ENCODE measurements at regions not wholly inside any gene's neighbourhood (a gene's known extent, or its start where the extent isn't known, plus 50 kb on each side); places are given as distances from the start of the nearest gene placed in this dataset.

DNA sequence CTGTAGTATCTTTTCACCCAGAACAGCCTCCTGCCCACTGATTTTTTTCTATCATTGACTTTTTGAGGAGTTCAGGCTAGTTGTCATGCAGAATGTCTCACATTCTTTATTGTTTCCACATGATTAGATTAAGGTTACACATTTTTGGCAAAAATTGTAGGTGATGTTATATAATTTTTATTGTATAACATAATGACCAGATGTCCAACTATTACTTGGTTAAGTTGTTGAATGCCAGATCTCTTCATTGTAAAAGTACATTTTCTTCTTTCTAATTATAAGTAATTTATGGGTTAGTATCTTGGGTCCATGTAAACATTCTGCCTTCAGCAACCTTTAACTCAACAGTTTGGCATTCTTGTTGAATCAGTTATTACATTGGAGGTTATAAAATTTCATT lies 138.4 kb downstream of the POSTN start:
- intact Hi-C loops (cut with DNase I, micrococcal nuclease): no loop called here
- no peaks in the 10 kb centered on the region for H3K4me1 Mint-ChIP-seq
- ATAC-seq: no peak
- H3K27me3 Mint-ChIP-seq: no peaks in the 10 kb centered on the region
- POLR2A ChIA-PET: no interaction called here
- peaks cover 3% of the 10 kb centered on the region for H3K9me3 Mint-ChIP-seq (ENCODE audit: low read depth)
- H3K27ac Mint-ChIP-seq: no peak overlapping the region
- H3K36me3 Mint-ChIP-seq (ENCODE audit: low read depth): no peaks in the 10 kb centered on the region
- H3K4me3 Mint-ChIP-seq: no peak overlapping the region
- DNase-seq: no peak
- CTCF ChIA-PET: no interaction called here

DNA sequence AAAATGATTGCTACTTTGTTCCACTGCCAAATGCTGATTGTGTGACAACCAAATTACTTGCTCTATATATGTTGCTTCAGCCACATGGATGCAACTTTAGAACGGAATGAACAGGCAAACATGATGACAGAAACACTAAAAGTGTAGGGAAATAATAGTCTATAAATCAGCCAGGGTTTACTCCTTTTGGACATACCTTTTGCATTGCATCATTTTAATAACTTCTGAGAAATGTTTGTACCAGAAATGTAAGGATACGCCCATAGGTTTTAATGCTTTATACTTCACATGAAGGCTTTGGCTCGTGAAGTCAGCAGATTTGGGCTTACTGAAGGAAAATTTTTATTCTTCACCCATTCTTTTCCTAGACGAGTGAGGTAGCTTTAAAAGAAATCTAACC lies 141.0 kb downstream of the POSTN start:
- Mint-ChIP-seq H3K4me1 (no peaks in the 10 kb centered on the region), H3K27ac (no peak overlapping the region), H3K27me3 (no peaks in the 10 kb centered on the region), H3K9me3 (ENCODE audit: low read depth) (peaks cover 9% of the 10 kb centered on the region), H3K4me3 (no peak overlapping the region), H3K36me3 (ENCODE audit: low read depth) (no peaks in the 10 kb centered on the region)
- intact Hi-C loops (cut with DNase I, micrococcal nuclease): no loop called here
- ChIA-PET POLR2A (no interaction called here), CTCF (no interaction called here)
- no peak for ATAC-seq
- DNase-seq: no peak

DNA sequence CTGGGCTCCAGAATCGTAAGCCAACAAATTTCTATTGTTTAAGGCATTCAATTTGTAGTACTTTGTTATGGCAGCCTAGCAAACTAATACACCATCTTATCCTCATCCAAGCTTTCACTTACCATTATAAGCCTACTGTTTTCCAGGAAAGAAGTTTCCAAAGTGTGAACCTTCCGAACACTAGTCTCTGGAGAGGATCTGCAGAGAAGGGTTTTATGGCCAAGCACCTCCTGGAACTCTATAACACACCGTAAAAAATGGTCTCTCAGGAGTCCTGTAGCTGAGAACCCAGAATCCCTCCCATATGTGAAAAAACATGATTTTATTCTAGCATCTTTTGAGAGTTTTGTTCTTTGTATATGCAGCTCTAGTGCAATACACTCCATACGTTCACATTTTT lies 142.1 kb downstream of the POSTN start:
- intact Hi-C loops (cut with DNase I, micrococcal nuclease): no loop called here
- Mint-ChIP-seq H3K27me3 (no peaks in the 10 kb centered on the region), H3K9me3 (ENCODE audit: low read depth) (peaks cover 11% of the 10 kb centered on the region), H3K36me3 (ENCODE audit: low read depth) (no peaks in the 10 kb centered on the region), H3K27ac (no peak overlapping the region), H3K4me1 (no peaks in the 10 kb centered on the region), H3K4me3 (no peak overlapping the region)
- ChIA-PET CTCF (no interaction called here), POLR2A (no interaction called here)
- DNase-seq: no peak
- no peak for ATAC-seq

DNA sequence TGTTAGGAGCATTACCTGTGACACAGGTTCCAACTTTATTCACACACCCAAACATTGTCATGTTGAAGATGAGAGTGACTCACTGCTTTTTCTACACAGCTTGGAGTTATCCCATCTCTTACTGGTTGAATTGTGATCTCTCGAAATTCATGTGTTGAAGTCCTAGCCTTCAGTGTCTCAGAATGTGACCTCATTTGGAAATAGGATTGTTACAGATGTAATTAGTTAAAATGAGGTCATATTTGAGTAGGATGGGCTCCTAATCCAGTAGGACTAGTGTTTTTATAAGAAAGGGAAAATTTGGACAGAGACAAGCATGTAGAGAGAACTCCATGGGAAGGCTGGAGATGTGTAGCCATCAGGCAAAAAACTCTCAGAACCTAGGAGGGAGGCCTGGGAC lies 142.5 kb downstream of the POSTN start:
- ChIA-PET POLR2A (no interaction called here), CTCF (no interaction called here)
- intact Hi-C loops (cut with DNase I, micrococcal nuclease): no loop called here
- Mint-ChIP-seq H3K27ac (no peak overlapping the region), H3K4me3 (no peak overlapping the region), H3K27me3 (no peaks in the 10 kb centered on the region), H3K36me3 (ENCODE audit: low read depth) (no peaks in the 10 kb centered on the region), H3K9me3 (ENCODE audit: low read depth) (peaks cover 11% of the 10 kb centered on the region), H3K4me1 (no peaks in the 10 kb centered on the region)
- ATAC-seq: no peak
- no peak for DNase-seq

DNA sequence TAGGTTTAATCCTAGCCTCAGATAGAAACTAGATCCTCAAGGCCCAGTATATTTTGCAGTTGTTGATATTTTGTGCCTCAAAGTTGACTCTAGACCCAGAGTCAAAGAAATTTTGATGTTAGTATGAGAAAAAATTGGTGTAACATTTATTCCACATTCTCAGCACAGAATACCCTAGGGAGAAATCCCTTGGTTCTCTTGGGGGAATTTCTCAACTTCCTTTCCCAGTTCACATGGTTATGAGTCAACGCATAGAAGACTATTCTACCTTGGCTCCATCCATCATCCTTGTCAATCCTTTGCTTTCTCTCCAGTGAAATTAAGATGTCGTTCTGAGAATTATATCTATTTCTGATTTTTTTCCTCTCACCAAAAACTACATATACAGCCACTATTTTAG lies 145.3 kb downstream of the POSTN start:
- POLR2A ChIA-PET: no interaction called here
- Mint-ChIP-seq H3K4me3 (no peak overlapping the region), H3K27ac (no peak overlapping the region), H3K4me1 (no peaks in the 10 kb centered on the region), H3K27me3 (no peaks in the 10 kb centered on the region), H3K9me3 (ENCODE audit: low read depth) (peaks cover 13% of the 10 kb centered on the region), H3K36me3 (ENCODE audit: low read depth) (no peaks in the 10 kb centered on the region)
- intact Hi-C loops (cut with DNase I, micrococcal nuclease): no loop called here
- CTCF ChIA-PET: no interaction called here
- DNase-seq: no peak
- no peak for ATAC-seq

DNA sequence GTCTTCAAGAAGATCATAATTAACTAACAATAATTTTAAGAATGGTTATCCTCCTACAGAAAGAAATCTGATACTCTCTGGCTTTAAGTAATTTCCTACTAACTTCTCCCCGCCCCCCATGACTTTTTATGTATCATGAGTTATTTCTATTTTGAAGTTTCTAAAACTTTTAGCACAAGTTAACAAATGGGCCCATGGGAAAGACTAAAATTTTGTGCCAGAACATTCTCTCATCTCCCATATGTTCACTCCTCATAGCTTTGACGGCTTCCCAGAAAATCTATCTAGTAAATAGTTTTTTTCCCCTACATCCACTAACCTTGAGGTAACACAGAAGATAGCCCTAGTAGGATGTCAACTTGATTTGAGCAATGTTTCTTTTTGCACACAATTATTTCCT lies 148.3 kb downstream of the POSTN start:
- POLR2A ChIA-PET: no interaction called here
- Mint-ChIP-seq H3K9me3 (ENCODE audit: low read depth) (peaks cover 17% of the 10 kb centered on the region), H3K36me3 (ENCODE audit: low read depth) (no peaks in the 10 kb centered on the region), H3K4me3 (no peak overlapping the region), H3K4me1 (no peaks in the 10 kb centered on the region), H3K27me3 (no peaks in the 10 kb centered on the region), H3K27ac (no peak overlapping the region)
- DNase-seq: no peak
- intact Hi-C loops (cut with DNase I, micrococcal nuclease): no loop called here
- no peak for ATAC-seq
- CTCF ChIA-PET: no interaction called here

DNA sequence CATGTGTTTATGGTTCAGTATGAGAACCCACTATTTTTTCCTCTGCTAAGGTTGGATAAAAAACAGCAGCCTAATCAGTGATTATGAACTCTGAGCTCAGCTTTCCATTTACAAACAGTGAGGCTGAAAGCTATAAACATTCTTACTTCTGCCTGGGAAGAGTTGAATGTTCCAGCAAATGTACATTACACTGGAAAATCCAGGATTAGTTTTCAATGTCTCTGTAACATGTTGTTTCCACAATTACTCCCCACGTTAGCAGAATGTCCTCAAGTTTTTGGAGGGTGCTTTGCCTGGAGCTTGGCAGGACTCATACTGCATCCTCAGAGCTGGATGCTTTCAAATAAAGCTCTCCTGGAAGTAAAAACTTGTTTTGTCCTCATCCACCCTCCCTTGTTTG lies 150.4 kb downstream of the POSTN start:
- intact Hi-C loops (cut with DNase I, micrococcal nuclease): no loop called here
- Mint-ChIP-seq H3K27me3 (no peaks in the 10 kb centered on the region), H3K9me3 (ENCODE audit: low read depth) (peaks cover 8% of the 10 kb centered on the region), H3K4me3 (no peak overlapping the region), H3K36me3 (ENCODE audit: low read depth) (no peaks in the 10 kb centered on the region), H3K27ac (no peak overlapping the region), H3K4me1 (no peaks in the 10 kb centered on the region)
- DNase-seq (no peak), ATAC-seq (no peak)
- CTCF ChIA-PET: no interaction called here
- POLR2A ChIA-PET: no interaction called here

DNA sequence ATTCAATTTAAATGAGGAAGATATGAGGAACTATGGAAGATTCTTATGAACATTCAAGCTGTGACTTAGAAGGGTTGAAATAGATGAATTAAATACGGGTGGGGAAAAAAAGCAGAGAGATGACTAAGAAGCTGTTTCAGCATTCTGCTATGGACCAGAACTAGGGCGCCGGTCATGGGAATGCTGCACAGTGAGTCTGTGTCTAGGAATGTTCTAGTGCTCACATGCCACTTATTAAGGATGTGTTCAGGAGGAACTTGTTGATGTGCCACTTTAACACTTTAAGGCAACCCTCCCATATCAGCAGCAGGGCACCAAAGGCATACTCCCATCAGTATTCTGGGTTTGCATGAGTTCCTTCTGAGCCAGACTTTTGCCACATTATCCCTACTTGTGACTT lies 152.1 kb downstream of the POSTN start:
- no peaks in the 10 kb centered on the region for H3K27me3 Mint-ChIP-seq
- POLR2A ChIA-PET: no interaction called here
- H3K36me3 Mint-ChIP-seq (ENCODE audit: low read depth): no peaks in the 10 kb centered on the region
- no peak overlapping the region for H3K27ac Mint-ChIP-seq
- ATAC-seq: no peak
- intact Hi-C loops (cut with DNase I, micrococcal nuclease): no loop called here
- H3K4me3 Mint-ChIP-seq: no peak overlapping the region
- no peak for DNase-seq
- peaks cover 6% of the 10 kb centered on the region for H3K9me3 Mint-ChIP-seq (ENCODE audit: low read depth)
- no peaks in the 10 kb centered on the region for H3K4me1 Mint-ChIP-seq
- CTCF ChIA-PET: no interaction called here

DNA sequence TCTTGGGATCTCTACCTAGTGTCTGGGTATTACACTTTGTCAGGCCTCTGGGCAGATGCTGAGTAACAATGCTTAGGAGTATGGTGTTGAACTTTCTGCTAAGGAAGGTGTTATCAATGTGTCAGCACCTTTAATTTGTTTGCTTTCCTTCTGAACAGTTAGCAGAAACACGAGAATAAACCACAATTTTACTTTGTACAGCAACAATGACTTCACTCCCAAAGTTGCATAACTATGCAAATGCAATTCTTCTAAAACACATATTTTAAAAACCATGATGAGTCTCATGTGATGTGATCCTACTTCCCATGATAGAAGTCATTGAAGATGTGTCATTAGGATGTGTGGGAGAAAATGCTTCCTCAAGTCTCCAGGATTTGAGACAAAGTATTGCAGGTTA lies 155.0 kb downstream of the POSTN start:
- Mint-ChIP-seq H3K27ac (no peak overlapping the region), H3K36me3 (ENCODE audit: low read depth) (no peaks in the 10 kb centered on the region), H3K27me3 (no peaks in the 10 kb centered on the region), H3K4me3 (no peak overlapping the region), H3K4me1 (no peaks in the 10 kb centered on the region), H3K9me3 (ENCODE audit: low read depth) (peaks cover 4% of the 10 kb centered on the region)
- DNase-seq (no peak), ATAC-seq (no peak)
- ChIA-PET POLR2A (no interaction called here), CTCF (no interaction called here)
- intact Hi-C loops (cut with DNase I, micrococcal nuclease): no loop called here

DNA sequence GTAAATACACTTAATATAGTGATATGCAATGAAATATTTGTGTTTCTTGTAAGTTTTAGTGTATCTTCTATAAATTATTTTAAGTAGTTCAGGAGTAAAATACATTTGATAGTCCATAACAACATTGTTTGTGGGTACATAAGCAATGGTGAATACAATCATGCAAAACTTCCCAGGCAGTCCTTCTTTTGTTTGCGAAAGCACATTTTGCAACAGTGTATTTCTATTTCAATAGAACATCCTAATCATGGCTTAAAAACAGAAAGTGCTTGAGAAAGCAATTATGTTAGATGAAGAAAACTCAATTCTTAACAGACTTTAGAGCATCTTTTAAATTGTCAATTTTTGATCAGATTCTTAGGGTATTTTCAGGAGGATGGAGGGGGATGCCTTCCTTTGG lies 155.6 kb downstream of the POSTN start:
- no peaks in the 10 kb centered on the region for H3K27me3 Mint-ChIP-seq
- CTCF ChIA-PET: no interaction called here
- POLR2A ChIA-PET: no interaction called here

DNA sequence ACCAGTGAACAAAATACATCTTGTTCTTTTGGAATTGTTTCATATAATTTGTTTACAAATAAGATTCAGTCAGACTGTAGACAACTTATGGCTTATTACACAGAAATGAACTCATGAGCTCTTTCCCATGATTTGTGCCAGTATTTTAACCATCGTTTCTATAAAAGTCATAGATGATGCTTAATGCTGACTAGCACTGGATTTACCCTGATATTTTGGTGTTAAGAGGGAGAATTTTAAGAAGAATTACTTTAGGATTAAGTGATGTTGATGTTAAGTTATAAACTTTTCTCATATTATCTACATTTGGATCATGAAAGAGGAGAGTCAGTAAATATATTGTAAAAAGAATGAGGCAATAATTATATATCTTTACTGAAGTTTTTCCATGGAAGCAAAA lies 162.7 kb downstream of the POSTN start:
- Mint-ChIP-seq H3K27me3 (no peaks in the 10 kb centered on the region), H3K36me3 (ENCODE audit: low read depth) (no peaks in the 10 kb centered on the region), H3K27ac (no peak overlapping the region), H3K4me1 (no peaks in the 10 kb centered on the region), H3K9me3 (ENCODE audit: low read depth) (peaks cover 5% of the 10 kb centered on the region), H3K4me3 (no peak overlapping the region)
- ATAC-seq (no peak), DNase-seq (no peak)
- ChIA-PET CTCF (no interaction called here), POLR2A (no interaction called here)
- intact Hi-C loops (cut with DNase I, micrococcal nuclease): no loop called here

More for the DNA sequence above, 155.6 kb downstream of the POSTN start:
- H3K4me3 Mint-ChIP-seq: no peak overlapping the region
- ATAC-seq (no peak), DNase-seq (no peak)
- H3K27ac Mint-ChIP-seq: no peak overlapping the region
- intact Hi-C loops (cut with DNase I, micrococcal nuclease): no loop called here
- H3K9me3 Mint-ChIP-seq (ENCODE audit: low read depth): peaks cover 4% of the 10 kb centered on the region
- H3K36me3 Mint-ChIP-seq (ENCODE audit: low read depth): no peaks in the 10 kb centered on the region
- no peaks in the 10 kb centered on the region for H3K4me1 Mint-ChIP-seq

DNA sequence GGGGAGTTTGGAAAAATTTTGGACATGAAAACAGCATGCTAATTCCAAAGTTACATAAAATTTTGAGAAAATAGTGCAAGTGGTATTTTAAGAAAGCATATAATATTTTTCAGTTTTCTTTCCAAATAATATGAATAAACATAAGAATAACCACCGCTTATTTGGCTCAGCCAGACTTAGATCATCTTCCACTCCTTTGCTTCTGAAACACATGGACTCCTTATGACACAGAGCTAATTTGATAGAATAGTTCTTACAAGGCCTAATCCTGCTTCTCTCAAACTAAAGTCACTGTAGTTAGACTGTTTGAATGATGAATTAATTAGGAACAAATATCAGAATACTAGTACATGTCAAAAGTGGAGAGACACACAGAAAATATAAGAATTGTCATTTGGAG lies 165.5 kb downstream of the POSTN start:
- Mint-ChIP-seq H3K9me3 (ENCODE audit: low read depth) (peaks cover 7% of the 10 kb centered on the region), H3K36me3 (ENCODE audit: low read depth) (no peaks in the 10 kb centered on the region), H3K27me3 (no peaks in the 10 kb centered on the region), H3K4me3 (no peak overlapping the region), H3K4me1 (no peaks in the 10 kb centered on the region), H3K27ac (no peak overlapping the region)
- POLR2A ChIA-PET: no interaction called here
- intact Hi-C loops (cut with DNase I, micrococcal nuclease): no loop called here
- DNase-seq (no peak), ATAC-seq (no peak)
- CTCF ChIA-PET: no interaction called here

DNA sequence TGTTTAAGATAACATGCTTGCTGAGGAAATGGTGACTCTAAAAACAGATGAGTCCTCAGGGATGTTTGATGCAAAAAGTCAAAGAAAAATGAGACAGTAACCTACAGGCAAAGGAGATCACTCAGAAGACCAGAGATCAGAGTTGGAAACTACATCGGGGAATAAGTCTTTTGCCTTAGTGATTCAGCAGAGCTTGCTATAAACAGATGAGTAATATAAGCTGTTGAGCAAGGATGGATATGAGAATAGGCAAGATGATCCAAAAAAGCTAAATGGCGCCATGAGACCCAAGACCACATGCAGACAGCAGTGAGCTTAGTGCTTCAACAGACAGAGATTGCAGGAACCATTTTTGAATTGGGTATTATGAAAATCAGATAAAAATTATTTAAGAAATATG lies 168.6 kb downstream of the POSTN start:
- no peak for DNase-seq
- intact Hi-C loops (cut with DNase I, micrococcal nuclease): no loop called here
- ATAC-seq: no peak
- POLR2A ChIA-PET: no interaction called here
- H3K27me3 Mint-ChIP-seq: no peaks in the 10 kb centered on the region
- H3K4me3 Mint-ChIP-seq: no peak overlapping the region
- peaks cover 3% of the 10 kb centered on the region for H3K9me3 Mint-ChIP-seq (ENCODE audit: low read depth)
- CTCF ChIA-PET: no interaction called here
- no peaks in the 10 kb centered on the region for H3K4me1 Mint-ChIP-seq
- no peak overlapping the region for H3K27ac Mint-ChIP-seq
- no peaks in the 10 kb centered on the region for H3K36me3 Mint-ChIP-seq (ENCODE audit: low read depth)
